HepG2 (cell line): ENCODE measurements at regions not wholly inside any gene's neighbourhood (a gene's known extent, or its start where the extent isn't known, plus 50 kb on each side); places are given as distances from the start of the nearest gene placed in this dataset.

ENCODE experiments used
- ATAC-seq: fragments of 200-7000 bp; cut with Tn5 transposase; 3 replicates; pipeline ENCODE4 v1.9.1; 2020; ENCODE audit warnings: mild to moderate bottlenecking, moderate library complexity
- BruUV-seq: library from RNA; stranded (reverse); fragments of 400-500 nt; replicated peaks from 2 replicates; lab custom pipeline; 2021; lab: Mats Ljungman, UMichigan
- CTCF ChIA-PET: fragments of 300-600 bp; formaldehyde crosslinking; extraction: SDS; loops from one replicate; lab custom pipeline; 2021; ENCODE audit warnings: low total read pairs, inconsistent platforms, low intra/inter-chr PET ratio; lab: Yijun Ruan, JAX
- POLR2A ChIA-PET: fragments of 350-600 bp; sonication (Branson Sonifier 250); formaldehyde crosslinking; loops from one replicate; lab custom pipeline; 2020; ENCODE audit warnings: antibody characterized with exemption, inconsistent platforms; lab: Yijun Ruan, JAX
- DNase-seq: peaks from one replicate; pipeline ENCODE4 v3.0.0-alpha.2; 2015; ENCODE audit warnings: low spot score
- FAIRE-seq: peaks from 3 replicates; lab custom pipeline; 2011; peaks lifted over from hg19 to GRCh38; lab: Jason Lieb, UNC
- H2AFZ ChIP-seq: one replicate; pipeline ENCODE4 v1.6.1; 2011; ENCODE audit warnings: low read length, inconsistent platforms
- H3K27ac ChIP-seq: fragments of 300-600 bp; 3 replicates; pipeline ENCODE4 v1.8.0; 2011; ENCODE audit warnings: mixed run types, mild to moderate bottlenecking, mixed read lengths, low read length, inconsistent platforms; ENCODE audit not compliant: insufficient read depth; ENCODE audit errors: extremely low read length
- H3K27me3 ChIP-seq, 2 experiments: fragments of 200-600 bp in 1 of 2; 2 replicates in 1 of 2; 3 replicates in 1 of 2; pipeline versions ENCODE4 v1.6.0 to v1.8.0; 2011; ENCODE audit warnings: low read length in 2 of 2, mild to moderate bottlenecking in 2 of 2, moderate library complexity in 2 of 2, inconsistent platforms in 1 of 2; ENCODE audit not compliant: insufficient read depth in 2 of 2, control insufficient read depth in 1 of 2
- H3K36me3 ChIP-seq, 2 experiments: fragments of 200-600 bp in 1 of 2; replicated peaks in 1 of 2; 2 replicates in 1 of 2; 3 replicates in 1 of 2; pipeline versions ENCODE4 v1.5.1 to v1.8.0; 2011; ENCODE audit warnings: low read length in 2 of 2, inconsistent platforms in 1 of 2; ENCODE audit not compliant: insufficient read depth in 2 of 2, control insufficient read depth in 1 of 2
- H3K4me1 ChIP-seq: 2 replicates; pipeline ENCODE4 v1.5.1; 2012; ENCODE audit warnings: low read length, inconsistent platforms; ENCODE audit not compliant: insufficient read depth
- H3K4me2 ChIP-seq: 2 replicates; pipeline ENCODE4 v1.6.0; 2011; ENCODE audit warnings: low read depth, low read length, inconsistent platforms
- H3K4me3 ChIP-seq, 3 experiments: fragments of 200-600 bp in 1 of 3; sonication (generic), shearing (Covaris generic) in 1 of 3; replicated peaks in 1 of 3; 2 replicates each; pipeline ENCODE4 v1.5.1; 2011 to 2016; ENCODE audit warnings: low read length in 3 of 3, inconsistent platforms in 2 of 3, low read depth in 2 of 3, mild to moderate bottlenecking in 2 of 3, control low read depth in 1 of 3, mixed read lengths in 1 of 3; ENCODE audit not compliant: insufficient read depth in 1 of 3
- H3K79me2 ChIP-seq: one replicate; pipeline ENCODE4 v1.6.1; 2011; ENCODE audit warnings: low read length, inconsistent platforms; ENCODE audit not compliant: insufficient read depth
- H3K9ac ChIP-seq: 2 replicates; pipeline ENCODE4 v1.6.0; 2011; ENCODE audit warnings: mild to moderate bottlenecking, low read depth, low read length, inconsistent platforms; ENCODE audit not compliant: insufficient read depth
- H3K9me3 ChIP-seq: 2 replicates; pipeline ENCODE4 v1.5.1; 2012; ENCODE audit warnings: mild to moderate bottlenecking, low read length
- H4K20me1 ChIP-seq: 2 replicates; pipeline ENCODE4 v1.6.0; 2011; ENCODE audit warnings: inconsistent platforms, mild to moderate bottlenecking, low read length, moderate library complexity; ENCODE audit not compliant: insufficient read depth
- CEBPZ ChIP-seq: IDR thresholded peaks from 2 replicates; pipeline ENCODE4 v1.6.1; 2012; ENCODE audit warnings: low read length, improper control_type of control experiment
- GMEB1 ChIP-seq: sonication (generic); formaldehyde crosslinking; IDR thresholded peaks from 2 replicates; pipeline ENCODE4 v1.5.1; 2020; ENCODE audit warnings: missing genetic modification reagents, mild to moderate bottlenecking, borderline replicate concordance
- HIVEP1 ChIP-seq: sonication (generic); formaldehyde crosslinking; IDR thresholded peaks from 2 replicates; pipeline ENCODE4 v1.4.0; 2020; ENCODE audit warnings: mild to moderate bottlenecking, missing genetic modification reagents
- JDP2 ChIP-seq: sonication (generic); formaldehyde crosslinking; IDR thresholded peaks from 2 replicates; pipeline ENCODE4 v1.8.1; 2022; ENCODE audit warnings: missing genetic modification reagents, borderline replicate concordance
- LBX2 ChIP-seq: sonication (generic); formaldehyde crosslinking; IDR thresholded peaks from 2 replicates; pipeline ENCODE4 v1.5.0; 2020; ENCODE audit warnings: missing genetic modification reagents, mild to moderate bottlenecking, borderline replicate concordance
- MAX ChIP-seq: IDR thresholded peaks from 2 replicates; pipeline ENCODE4 v1.6.1; 2012; ENCODE audit warnings: inconsistent platforms
- POGZ ChIP-seq: sonication (generic); formaldehyde crosslinking; IDR thresholded peaks from 2 replicates; pipeline ENCODE4 v1.4.0; 2020; ENCODE audit warnings: mild to moderate bottlenecking, missing genetic modification reagents
- POLR2AphosphoS2 ChIP-seq: IDR thresholded peaks from 2 replicates; pipeline ENCODE4 v1.6.1; 2011; ENCODE audit warnings: low read depth, low read length, improper control_type of control experiment
- ZBTB21 ChIP-seq: sonication (generic); formaldehyde crosslinking; IDR thresholded peaks from 2 replicates; pipeline ENCODE4 v1.4.0; 2020; ENCODE audit warnings: missing genetic modification reagents
- ZNF460 ChIP-seq: sonication (generic); formaldehyde crosslinking; IDR thresholded peaks from 2 replicates; pipeline ENCODE4 v1.5.1; 2020; ENCODE audit warnings: missing genetic modification reagents, mild to moderate bottlenecking, borderline replicate concordance
- in situ Hi-C: cut with HindIII; loops from 2 replicates; pipeline ENCODE4 v1.10.0; 2017; ENCODE audit warnings: low pct_unique_long_range_greater_than_20kb; ENCODE audit not compliant: extremely low pct_ligation_motif_present
- intact Hi-C: fragments of 100-400 bp; cut with micrococcal nuclease; formaldehyde crosslinking; loops from one replicate; pipeline ENCODE4 v1.10.0; 2022; ENCODE audit not compliant: unreplicated experiment

- Histone ChIP-seq H3K4me2 (no peak overlapping the region), H4K20me1 (no peaks in the 10 kb centered on the region), H3K4me1 (no peaks in the 10 kb centered on the region), H3K9ac (no peak overlapping the region), H3K27ac (no peak overlapping the region), H3K79me2 (no peaks in the 10 kb centered on the region), H3K36me3 (no peaks in the 10 kb centered on the region), H3K4me3 (no peak overlapping the region), H3K9me3 (peaks cover 83% of the 10 kb centered on the region), H2AFZ (no peak overlapping the region), H3K27me3 (no peaks in the 10 kb centered on the region)
- CTCF ChIA-PET = no interaction called here
- in situ Hi-C loops = no loop called here
- intact Hi-C loops = no loop called here
- no TSS peak for BruUV-seq
- no peak for DNase-seq
- TF ChIP-seq CEBPZ (no peak), HIVEP1 (no peak), ZBTB21 (no peak), MAX (no peak), LBX2 (no peak), POLR2AphosphoS2 (no peak), JDP2 (CRISPR knock-in tag) (no peak), ZNF460 (CRISPR knock-in tag) (no peak), POGZ (no peak), GMEB1 (CRISPR knock-in tag) (no peak)
- POLR2A ChIA-PET = no interaction called here
- no peak for ATAC-seq
- FAIRE-seq = no peak
These were observed 2019.8 kb downstream of the NCAM2 start for GRCh38 chr21:23017989-23018388.
